ENCODE measurements at regions not wholly inside any gene's neighbourhood (a gene's known extent, or its start where the extent isn't known, plus 50 kb on each side); places are given as distances from the start of the nearest gene placed in this dataset.
"Not testable (repeated sequence)": the region's sequence is repeated elsewhere in the genome, so short reads cannot be mapped to it uniquely, and the experiment has no call there.

DNA sequence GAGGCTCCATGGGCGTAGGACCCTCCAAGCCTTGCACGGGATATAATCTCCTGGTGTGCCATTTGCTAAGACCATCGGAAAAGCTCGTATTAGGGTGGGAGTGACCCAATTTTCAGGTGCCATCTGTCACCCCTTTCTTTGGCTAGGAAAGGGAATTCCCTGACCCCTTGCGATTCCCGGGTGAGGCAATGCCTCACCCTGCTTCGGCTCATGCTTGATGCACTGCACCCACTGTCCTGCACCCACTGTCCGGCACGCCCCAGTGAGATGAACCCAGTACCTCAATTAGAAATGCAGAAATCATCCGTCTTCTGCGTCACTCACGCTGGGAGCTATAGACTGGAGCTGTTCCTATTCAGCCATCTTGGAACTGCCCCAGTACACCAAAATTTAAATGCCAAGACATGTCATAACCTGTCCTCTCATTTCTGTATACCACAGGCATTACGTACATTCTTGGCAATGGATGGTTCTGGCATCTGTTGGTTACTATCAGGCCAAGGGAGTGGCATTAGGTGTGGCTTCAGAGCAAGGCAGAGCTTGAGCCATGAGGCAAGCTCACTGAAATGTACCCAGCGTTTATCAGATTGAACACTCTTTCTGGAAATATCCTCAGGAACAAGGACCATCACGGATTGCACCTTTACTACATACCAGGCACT lies 95.4 kb upstream of the GALNT18 start:
- no peak for DNase-seq (ENCODE audit: low spot score)

DNA sequence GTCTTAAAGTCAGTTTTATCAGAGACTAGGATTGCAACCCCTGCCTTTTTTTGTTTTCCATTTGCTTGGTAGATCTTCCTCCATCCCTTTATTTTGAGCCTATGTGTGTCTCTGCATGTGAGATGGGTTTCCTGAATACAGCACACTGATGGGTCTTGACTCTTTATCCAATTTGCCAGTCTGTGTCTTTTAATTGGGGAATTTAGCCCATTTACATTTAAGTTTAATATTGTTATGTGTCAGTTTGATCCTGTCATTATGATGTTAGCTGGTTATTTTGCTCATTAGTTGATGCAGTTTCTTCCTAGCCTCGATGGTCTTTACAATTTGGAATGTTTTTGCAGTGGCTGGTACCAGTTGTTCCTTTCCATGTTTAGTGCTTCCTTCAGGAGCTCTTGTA lies 93.3 kb upstream of the GALNT18 start:
- not testable (repeated sequence) for DNase-seq (ENCODE audit: low spot score)

DNA sequence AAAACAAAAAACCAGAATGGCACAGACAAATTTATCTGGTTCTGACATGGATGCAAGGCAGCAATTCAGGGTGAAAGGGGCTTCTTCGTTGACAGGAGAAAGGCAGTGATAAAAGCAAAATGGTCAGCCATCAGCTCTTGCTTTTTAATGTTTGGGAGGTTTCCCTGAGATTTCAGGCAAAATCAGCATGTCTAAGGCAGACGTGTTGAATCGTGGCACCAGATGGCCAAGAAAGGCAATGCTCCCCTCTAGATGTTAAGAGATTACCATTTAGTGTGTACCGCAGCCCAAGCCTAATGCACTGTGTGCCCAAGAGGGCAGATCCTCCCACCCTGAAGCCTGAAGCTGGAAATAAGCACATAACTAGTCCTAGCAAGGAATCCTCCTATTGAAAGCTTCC lies 88.8 kb upstream of the GALNT18 start:
- DNase-seq (ENCODE audit: low spot score), result no peak

DNA sequence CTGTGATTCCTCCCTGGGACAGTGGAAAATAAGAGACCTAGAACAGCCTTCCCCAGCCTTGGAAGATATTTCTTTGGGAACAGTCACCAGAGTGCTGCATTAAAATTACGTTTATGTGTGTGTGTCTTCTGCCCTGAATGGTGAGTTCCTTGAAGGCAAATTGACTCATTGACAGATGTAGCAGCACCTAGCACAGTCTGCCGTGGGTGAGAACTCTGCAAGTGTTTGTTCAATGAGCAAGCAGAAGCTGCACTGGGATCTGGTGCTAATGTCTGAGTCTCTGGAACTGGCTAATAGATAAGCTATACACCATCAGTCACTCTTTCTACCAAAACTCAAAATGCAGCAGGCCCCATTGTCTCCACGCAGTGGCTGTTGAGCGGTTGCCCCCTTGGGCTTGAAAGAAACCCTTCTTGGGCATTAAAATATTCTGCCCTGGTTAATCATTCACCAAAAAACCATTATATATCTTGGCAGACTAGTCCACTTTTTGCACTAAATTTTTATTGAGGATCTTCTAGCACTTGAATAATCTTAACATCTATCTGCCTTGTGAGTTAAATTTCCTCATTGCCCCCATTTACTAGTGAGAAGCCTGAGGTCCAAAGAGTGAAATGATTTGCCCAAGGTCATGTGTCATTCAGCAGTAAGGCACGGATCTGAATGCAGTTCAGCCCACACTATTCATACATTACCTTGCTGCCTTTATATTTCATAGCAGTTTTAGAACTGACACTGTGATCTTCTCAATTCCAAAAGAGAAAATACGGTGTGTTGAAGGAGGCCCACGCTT lies 87.8 kb upstream of the GALNT18 start:
- no peak for DNase-seq (ENCODE audit: low spot score)

DNA sequence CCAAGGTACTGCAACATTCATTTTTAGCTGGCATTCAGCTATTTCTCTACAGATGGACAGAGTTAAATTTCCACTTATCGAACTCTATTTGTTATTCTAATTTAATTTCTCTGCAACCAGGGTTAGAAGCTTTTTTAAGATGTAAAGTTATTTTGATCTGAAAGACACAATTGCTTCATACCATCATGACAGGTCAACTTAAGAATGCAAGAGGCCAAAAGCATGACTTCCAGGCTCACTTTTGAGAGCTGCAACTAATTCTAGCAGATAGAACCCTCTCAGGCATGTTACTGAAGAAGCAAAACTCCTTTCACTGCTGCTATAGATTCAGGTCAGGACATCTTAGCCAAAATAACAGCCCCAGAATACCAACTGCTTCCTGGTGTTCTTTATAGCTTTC lies 86.5 kb upstream of the GALNT18 start:
- DNase-seq (ENCODE audit: low spot score), result no peak

DNA sequence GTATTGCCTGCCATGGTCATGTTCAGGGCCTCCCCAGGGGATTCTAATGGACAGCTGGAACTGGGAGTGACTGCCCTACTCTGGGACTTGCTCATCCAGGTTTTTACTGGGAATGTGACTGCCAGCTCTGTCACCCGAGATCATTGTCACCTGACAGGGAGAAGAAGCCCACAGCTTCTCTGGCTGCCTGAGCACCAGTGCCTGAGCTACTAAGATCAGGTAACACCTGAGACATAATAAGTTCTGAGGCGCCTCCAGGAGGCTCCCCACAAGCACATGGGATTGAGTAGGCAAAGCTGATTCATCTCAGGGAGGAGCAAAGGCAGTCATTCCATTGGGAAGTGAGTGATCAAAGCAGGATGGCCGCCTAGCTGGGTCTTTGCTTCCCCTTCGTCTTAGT lies 84.2 kb upstream of the GALNT18 start:
- no peak for DNase-seq (ENCODE audit: low spot score)

DNA sequence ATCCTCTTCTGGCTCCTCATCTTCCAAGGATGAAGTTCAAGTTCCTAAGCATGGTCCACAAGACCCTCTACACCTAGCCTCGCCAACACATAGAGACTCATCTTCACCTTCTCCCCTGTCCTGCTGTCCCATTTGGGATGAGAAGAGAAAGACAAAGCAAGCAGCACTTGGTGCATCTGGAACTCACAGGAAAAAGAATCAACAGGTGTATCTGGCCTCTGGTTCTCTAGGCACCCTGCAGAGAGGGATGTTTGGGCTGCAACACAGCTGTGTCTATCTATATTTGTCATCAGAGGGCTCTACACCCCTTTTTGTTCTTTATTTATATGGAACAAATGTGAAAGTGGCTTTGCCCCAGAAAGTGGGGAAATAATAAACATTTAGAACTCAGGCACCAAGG lies 82.1 kb upstream of the GALNT18 start:
- no peak for DNase-seq (ENCODE audit: low spot score)

DNA sequence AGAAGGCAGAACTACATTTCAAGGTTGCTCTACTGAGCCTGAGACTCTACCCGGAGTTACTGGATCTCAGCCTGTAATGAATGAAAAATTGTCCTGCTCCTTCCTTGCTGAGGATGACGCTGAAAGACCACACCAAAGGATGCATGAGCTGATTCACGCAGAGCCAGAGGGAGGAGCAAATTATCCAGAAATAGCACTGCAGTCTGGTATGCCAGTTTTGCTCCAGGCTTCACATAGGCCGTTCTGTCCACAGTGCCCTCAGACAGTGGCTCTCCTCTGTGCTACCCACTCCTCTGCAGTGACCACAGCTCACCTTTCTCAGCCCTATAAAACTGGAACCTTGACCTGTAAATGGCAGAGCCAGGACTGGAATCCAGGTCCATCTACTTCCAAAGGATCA lies 79.3 kb upstream of the GALNT18 start:
- peak; percentile 52 for DNase-seq (ENCODE audit: low spot score)

DNA sequence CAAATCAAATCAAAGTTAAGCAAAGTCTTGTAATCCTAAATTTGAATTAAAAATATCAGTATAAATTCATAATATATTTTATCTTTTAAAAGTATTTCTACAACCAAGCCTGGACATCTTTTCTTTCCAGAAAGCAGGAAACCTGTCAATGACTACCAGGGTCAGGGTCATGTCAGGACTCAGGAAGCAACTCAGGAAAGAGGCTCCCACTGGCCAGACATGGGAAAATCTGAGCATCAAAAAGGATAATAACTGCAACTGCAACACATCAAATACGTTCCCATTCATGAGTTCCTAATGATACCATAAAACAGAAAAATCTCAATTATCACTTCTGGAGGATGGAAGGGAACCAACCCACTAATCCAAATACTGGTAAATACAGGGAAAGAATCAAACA lies 76.0 kb upstream of the GALNT18 start:
- DNase-seq (ENCODE audit: low spot score), result no peak

DNA sequence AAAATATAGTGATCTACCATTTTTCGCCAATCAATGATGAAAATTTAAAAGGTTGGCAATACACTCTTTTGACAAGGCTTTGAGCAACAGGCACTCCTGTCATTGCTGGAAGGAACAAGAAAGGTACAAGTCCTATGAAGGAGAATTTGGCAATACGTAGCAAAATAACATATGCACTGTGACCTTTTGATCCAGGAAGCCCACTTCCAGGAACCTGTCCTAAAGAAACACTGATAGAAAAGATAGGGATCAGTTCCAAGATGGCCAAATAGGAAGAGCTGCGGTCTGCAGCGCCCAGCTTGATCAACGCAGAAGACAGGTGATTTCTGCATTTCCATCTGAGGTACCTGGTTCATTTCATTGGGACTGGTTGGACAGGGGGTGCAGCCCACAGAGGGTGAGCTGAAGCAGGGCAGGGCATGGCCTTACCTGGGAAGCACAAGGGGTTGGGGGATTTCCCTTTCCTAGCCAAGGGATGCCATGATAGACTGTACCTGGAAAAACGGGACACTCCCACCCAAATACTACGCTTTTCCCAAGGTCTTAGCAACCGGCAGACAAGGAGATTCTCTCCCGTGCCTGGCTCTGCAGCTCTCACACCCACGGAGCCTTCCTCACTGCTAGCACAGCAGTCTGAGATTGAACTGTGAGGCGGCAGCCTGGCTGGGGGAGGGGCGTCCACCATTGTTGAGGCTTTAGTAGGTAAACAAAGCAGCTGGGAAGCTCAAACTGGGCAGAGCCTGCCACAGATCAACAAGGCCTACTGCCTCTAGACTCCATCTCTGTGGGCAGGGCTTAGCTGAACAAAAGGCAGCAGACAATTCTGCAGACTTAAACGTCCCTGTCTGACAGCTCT lies 69.7 kb upstream of the GALNT18 start:
- DNase-seq (ENCODE audit: low spot score), result no peak

DNA sequence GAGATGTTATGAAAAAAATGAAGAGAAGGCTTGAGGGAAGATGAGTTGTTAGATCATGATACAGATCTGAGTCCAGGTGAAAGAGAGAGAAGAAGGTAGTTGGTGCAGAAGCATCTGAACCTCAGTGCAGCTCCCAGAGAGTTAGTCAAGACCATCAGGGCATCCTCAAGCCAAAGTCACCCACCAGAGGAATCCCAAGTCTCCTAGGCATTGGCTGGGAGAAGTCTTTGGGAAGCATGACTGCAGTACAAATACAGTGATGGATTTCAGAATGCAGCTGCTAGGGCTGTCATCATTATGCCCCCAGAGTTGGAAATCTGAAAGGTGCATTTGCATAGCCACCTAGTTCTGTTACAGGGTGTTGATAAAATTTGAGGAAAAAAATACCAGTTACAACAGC lies 59.7 kb upstream of the GALNT18 start:
- no peak for DNase-seq (ENCODE audit: low spot score)

DNA sequence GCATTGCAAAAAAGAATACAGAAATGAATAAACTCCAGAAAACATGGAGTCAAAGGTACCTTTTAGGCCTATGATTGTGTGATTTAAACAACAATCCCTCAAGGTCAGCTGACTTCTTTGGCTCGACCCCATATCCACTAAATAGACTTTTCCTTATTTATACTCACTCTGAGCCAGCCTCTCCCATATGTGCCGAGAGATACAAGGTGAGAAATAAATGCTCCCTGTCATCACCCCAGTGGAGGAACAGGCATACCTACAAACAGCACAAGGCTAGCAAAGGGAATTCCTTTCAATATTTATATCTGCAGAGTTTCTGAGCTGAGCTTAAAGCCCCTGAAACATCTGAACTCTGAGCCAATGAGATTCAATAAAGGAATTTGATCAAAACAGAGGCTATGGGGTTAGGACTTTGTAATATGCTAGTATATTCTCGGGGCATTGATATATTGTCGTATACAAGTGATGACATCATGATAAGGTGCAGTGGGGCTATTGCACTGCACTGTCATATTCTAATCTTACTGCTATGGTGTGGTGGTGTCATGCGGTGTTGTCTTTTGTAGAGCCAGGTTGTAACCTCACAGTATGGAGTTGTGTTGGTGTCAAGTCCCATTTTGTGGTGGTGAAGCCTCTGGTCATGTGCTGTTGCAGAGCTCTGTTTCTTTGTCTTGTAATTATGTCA lies 56.0 kb upstream of the GALNT18 start:
- no peak for DNase-seq (ENCODE audit: low spot score)

DNA sequence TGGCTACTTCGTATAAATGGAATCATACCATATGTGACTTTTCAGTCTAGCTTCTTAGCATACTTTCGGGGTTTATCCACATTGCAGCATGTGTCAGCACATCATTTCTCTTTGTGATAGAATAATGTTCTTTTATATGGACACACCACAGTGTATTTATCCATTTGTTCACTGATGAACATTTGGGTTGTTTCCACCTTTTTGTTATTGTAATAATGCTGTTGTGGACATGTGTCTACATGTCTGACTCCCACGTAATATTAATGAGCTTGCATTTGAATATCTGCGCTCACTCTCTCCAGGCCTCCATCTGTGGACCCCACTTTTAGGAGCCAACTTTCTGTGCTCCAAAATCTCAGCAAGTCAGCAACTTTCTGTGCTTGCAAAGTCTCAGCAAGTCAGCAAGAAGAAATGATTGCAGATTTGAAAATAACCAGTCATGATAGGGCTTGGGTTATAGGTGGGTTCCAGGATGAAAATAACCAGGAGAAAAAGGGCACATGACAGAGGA lies 53.9 kb upstream of the GALNT18 start:
- no peak for DNase-seq (ENCODE audit: low spot score)

DNA sequence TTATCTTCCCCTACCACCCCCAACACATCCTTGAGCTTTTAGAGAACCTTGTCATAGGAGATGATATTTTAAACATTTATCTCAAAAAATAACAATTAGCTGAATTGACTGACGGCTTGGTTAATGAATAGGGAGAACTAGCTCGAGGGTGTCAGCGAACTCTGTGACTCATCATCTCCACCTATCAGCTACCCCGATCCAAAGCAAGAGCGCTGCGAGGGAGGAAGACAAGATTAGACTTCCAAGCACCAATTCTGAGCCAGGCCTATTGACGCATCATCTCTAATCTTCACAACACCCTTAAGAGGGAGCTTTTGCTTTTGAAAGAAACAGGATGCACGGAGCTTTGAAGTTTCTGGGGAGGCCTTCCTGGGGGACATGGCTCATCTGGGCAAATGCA lies 51.0 kb upstream of the GALNT18 start:
- no peak for DNase-seq (ENCODE audit: low spot score)

DNA sequence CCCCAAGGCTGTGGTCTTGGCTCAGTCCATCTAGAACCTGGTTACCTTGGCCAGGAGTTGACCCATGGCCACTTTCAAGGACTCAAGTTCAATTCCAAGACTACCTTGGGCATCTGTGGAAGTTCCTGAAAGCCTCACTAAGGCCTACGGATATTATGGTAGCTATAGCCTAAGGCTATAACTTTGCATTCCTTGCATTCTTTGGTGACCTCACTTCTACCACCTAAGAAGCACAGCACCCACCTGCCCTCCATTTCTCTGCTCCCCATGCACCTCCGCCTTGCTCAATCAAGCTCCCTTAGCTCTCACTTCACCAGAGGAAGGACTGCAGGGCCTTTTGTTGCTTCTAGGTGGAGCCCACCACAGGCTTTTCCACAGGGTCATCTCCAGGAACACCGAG lies 50.3 kb upstream of the GALNT18 start:
- DNase-seq (ENCODE audit: low spot score), result no peak

Data from H4 (cell line).